GM12878 (cell line): ENCODE measurements at regions not wholly inside any gene's neighbourhood (a gene's known extent, or its start where the extent isn't known, plus 50 kb on each side); places are given as distances from the start of the nearest gene placed in this dataset.

Source experiments
- ATAC-seq: fragments of 200-7000 bp; cut with Tn5 transposase; 3 replicates; pipeline ENCODE4 v1.9.1; 2020; ENCODE audit warnings: mild to moderate bottlenecking, moderate library complexity
- BruUV-seq: library from RNA; stranded (reverse); fragments of 400-500 nt; replicated peaks from 2 replicates; lab custom pipeline; 2021; lab: Mats Ljungman, UMichigan
- CTCF ChIA-PET: fragments of 300-600 bp; sonication (Branson Sonifier 250); formaldehyde crosslinking; extraction: SDS; loops from one replicate; lab custom pipeline; 2021; ENCODE audit warnings: inconsistent platforms; lab: Yijun Ruan, JAX
- POLR2A ChIA-PET: fragments of 350-600 bp; formaldehyde crosslinking; extraction: SDS; loops from one replicate; lab custom pipeline; 2021; ENCODE audit warnings: inconsistent platforms; lab: Charles Lee
- RAD21 ChIA-PET: fragments of 300-600 bp; sonication (Branson Sonifier 250); formaldehyde crosslinking; loops from one replicate; lab custom pipeline; 2023; ENCODE audit warnings: antibody characterized with exemption; ENCODE audit not compliant: unreplicated experiment; lab: Charles Lee
- SMC1A ChIA-PET: fragments of 300-600 bp; sonication (Branson Sonifier 250); formaldehyde crosslinking; loops from one replicate; lab custom pipeline; 2023; ENCODE audit not compliant: unreplicated experiment, uncharacterized antibody; lab: Charles Lee
- DNase-seq: peaks from one replicate; pipeline ENCODE4 v3.0.0-alpha.2; 2011; ENCODE audit warnings: low read depth, low spot score
- FAIRE-seq: peaks from 3 replicates; lab custom pipeline; 2011; peaks lifted over from hg19 to GRCh38; lab: Jason Lieb, UNC
- H2AFZ ChIP-seq: 2 replicates; pipeline ENCODE4 v1.6.0; 2011; ENCODE audit warnings: low read depth, low read length, control low read depth; ENCODE audit not compliant: control insufficient read depth
- H3K27ac ChIP-seq: 2 replicates; pipeline ENCODE4 v1.5.1; 2011; ENCODE audit warnings: control low read depth; ENCODE audit not compliant: control insufficient read depth, insufficient read depth
- H3K27me3 ChIP-seq, 2 experiments: replicated peaks in 1 of 2; 2 replicates each; pipeline versions ENCODE4 v1.6.0 to v1.6.1; 2011; ENCODE audit warnings: low read length in 1 of 2; ENCODE audit not compliant: control insufficient read depth in 2 of 2, insufficient read depth in 2 of 2
- H3K36me3 ChIP-seq, 2 experiments: 2 replicates each; pipeline ENCODE4 v1.5.1; 2011; ENCODE audit warnings: low read length in 1 of 2; ENCODE audit not compliant: control insufficient read depth in 2 of 2, insufficient read depth in 2 of 2
- H3K4me1 ChIP-seq: 2 replicates; pipeline ENCODE4 v1.6.1; 2011; ENCODE audit warnings: mild to moderate bottlenecking, low read length, moderate library complexity, mixed read lengths; ENCODE audit not compliant: control insufficient read depth, insufficient read depth
- H3K4me2 ChIP-seq: 2 replicates; pipeline ENCODE4 v1.6.0; 2011; ENCODE audit warnings: control low read depth; ENCODE audit not compliant: control insufficient read depth, insufficient read depth
- H3K4me3 ChIP-seq: fragments of 200-600 bp; sonication (generic); 2 replicates; pipeline ENCODE4 v1.5.1; 2016
- H3K79me2 ChIP-seq: 2 replicates; pipeline ENCODE4 v1.6.0; 2011; ENCODE audit warnings: low read length; ENCODE audit not compliant: control insufficient read depth, insufficient read depth
- H3K9ac ChIP-seq: 2 replicates; pipeline ENCODE4 v1.8.0; 2011; ENCODE audit warnings: low read length, control low read depth, mixed read lengths; ENCODE audit not compliant: control insufficient read depth, insufficient read depth
- H3K9me3 ChIP-seq: replicated peaks from 3 replicates; pipeline ENCODE4 v1.5.1; 2011; ENCODE audit warnings: mild to moderate bottlenecking, low read length; ENCODE audit not compliant: control insufficient read depth, insufficient read depth
- H4K20me1 ChIP-seq: 2 replicates; pipeline ENCODE4 v1.6.0; 2011; ENCODE audit not compliant: control insufficient read depth, insufficient read depth
- CHD2 ChIP-seq: IDR thresholded peaks from 2 replicates; pipeline ENCODE4 v1.6.1; 2011; ENCODE audit warnings: low read depth, low read length, improper control_type of control experiment, borderline replicate concordance
- MAX ChIP-seq: IDR thresholded peaks from 2 replicates; pipeline ENCODE4 v1.6.1; 2012; ENCODE audit warnings: low read depth, low read length, improper control_type of control experiment
- MXI1 ChIP-seq: fragments of 150-350 bp; IDR thresholded peaks from 2 replicates; pipeline ENCODE4 v1.6.1; 2011; ENCODE audit warnings: low read depth, mild to moderate bottlenecking, inconsistent platforms, low read length, improper control_type of control experiment
- POLR2AphosphoS5 ChIP-seq: IDR thresholded peaks from 2 replicates; pipeline ENCODE4 v1.6.1; 2011; ENCODE audit warnings: mild to moderate bottlenecking, low read length, inconsistent platforms
- SMAD5 ChIP-seq: IDR thresholded peaks from 2 replicates; pipeline ENCODE4 v1.6.1; 2016; ENCODE audit warnings: antibody characterized with exemption, low read depth
- TCF3 ChIP-seq: IDR thresholded peaks from 2 replicates; pipeline ENCODE4 v1.6.1; 2012; ENCODE audit warnings: low read depth, mild to moderate bottlenecking, low read length, borderline replicate concordance; ENCODE audit not compliant: insufficient read depth
- ZBED1 ChIP-seq: IDR thresholded peaks from 2 replicates; pipeline ENCODE4 v1.6.1; 2016; ENCODE audit warnings: borderline replicate concordance
- ZSCAN29 ChIP-seq: fragments of 450-650 bp; IDR thresholded peaks from 2 replicates; pipeline ENCODE4 v1.6.1; 2017; ENCODE audit warnings: mild to moderate bottlenecking, moderate library complexity
- WGBS: methylation state at CpG from one replicate; pipeline ENCODE4 v1.1.6; 2016; ENCODE audit warnings: low lambda C conversion rate; ENCODE audit not compliant: insufficient replicate concordance, insufficient coverage; ENCODE audit errors: missing lambda C conversion rate; 5-methylcytosine and 5-hydroxymethylcytosine counted together
- in situ Hi-C: fragments of 300-500 bp; cut with MboI; formaldehyde crosslinking; loops from 9 replicates; pipeline ENCODE4 v1.14.3; 2018; ENCODE audit warnings: mixed read lengths
- intact Hi-C: fragments of 100-400 bp; cut with micrococcal nuclease; formaldehyde crosslinking; loops from one replicate; pipeline ENCODE4 v1.14.2; 2022; ENCODE audit not compliant: unreplicated experiment

- ChIA-PET CTCF (no interaction called here), POLR2A (no interaction called here), SMC1A (no interaction called here), RAD21 (no interaction called here)
- FAIRE-seq: no peak
- no peaks in the 10 kb centered on the region for H4K20me1 ChIP-seq
- BruUV-seq: no TSS peak
- H3K79me2 ChIP-seq: no peaks in the 10 kb centered on the region
- in situ Hi-C loops: no loop called here
- no peak overlapping the region for H3K4me3 ChIP-seq
- no peaks in the 10 kb centered on the region for H3K4me1 ChIP-seq
- no peak overlapping the region for H3K27ac ChIP-seq
- no peak for ATAC-seq
- DNase-seq: no peak
- no peaks in the 10 kb centered on the region; a peak in 1 of 4 replicates for H3K27me3 ChIP-seq
- no peaks in the 10 kb centered on the region for H3K36me3 ChIP-seq
- H3K9ac ChIP-seq: no peak overlapping the region
- intact Hi-C loops: no loop called here
- no peaks in the 10 kb centered on the region for H3K9me3 ChIP-seq
- TF ChIP-seq POLR2AphosphoS5 (no peak), MAX (no peak), CHD2 (no peak), TCF3 (no peak), MXI1 (no peak), SMAD5 (no peak), ZSCAN29 (no peak), ZBED1 (no peak)
- no peak overlapping the region for H3K4me2 ChIP-seq
- WGBS: 27% methylated on average over 12 of the region's 12 CpGs
- no peak overlapping the region for H2AFZ ChIP-seq
Observed at GRCh38 chr10:93204494-93205485, 131.1 kb downstream of the CYP26A1 start.
